ENCODE measurements at regions not wholly inside any gene's neighbourhood (a gene's known extent, or its start where the extent isn't known, plus 50 kb on each side); places are given as distances from the start of the nearest gene placed in this dataset.

DNA sequence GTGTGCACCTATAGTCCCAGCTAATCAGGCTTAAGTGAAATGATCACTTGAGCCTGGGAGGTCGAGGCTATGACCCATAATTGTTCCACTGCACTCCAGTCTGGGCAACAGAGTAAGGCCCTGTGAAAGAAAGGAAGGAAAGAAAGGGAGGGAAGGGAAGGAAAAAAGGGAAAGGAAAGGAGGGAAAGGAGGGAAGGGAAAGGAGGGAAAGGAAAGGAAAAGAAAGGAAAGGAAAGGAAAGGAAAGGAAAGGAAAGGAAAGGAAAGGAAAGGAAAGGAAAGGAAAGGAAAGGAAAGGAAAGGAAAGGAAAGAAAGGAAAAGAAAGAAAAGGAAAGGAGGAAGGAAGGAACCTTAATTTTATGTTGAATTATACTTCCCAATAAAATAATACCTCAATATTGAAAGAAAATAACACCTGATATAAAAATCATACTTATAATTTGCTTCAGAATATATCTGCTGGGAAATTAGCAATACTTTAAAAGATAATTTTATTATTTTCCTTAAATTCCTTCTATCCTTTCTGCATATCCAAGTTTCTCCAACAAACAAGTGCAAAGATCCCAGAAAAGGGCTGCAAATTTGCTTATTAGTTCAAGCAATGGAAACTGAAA lies 177.3 kb downstream of the KLF12 start:
- Histone ChIP-seq H3K27ac (no peak overlapping the region), H3K36me3 (no peaks in the 10 kb centered on the region), H3K4me1 (peaks cover 0 to 23% of the 10 kb centered on the region in 2 donors), H3K27me3 (no peaks in the 10 kb centered on the region), H3K4me3 (no peak overlapping the region), H3K9me3 (no peaks in the 10 kb centered on the region)
- DNase-seq (ENCODE audit: low spot score) = no peak
- TF ChIP-seq, protein P1, sequence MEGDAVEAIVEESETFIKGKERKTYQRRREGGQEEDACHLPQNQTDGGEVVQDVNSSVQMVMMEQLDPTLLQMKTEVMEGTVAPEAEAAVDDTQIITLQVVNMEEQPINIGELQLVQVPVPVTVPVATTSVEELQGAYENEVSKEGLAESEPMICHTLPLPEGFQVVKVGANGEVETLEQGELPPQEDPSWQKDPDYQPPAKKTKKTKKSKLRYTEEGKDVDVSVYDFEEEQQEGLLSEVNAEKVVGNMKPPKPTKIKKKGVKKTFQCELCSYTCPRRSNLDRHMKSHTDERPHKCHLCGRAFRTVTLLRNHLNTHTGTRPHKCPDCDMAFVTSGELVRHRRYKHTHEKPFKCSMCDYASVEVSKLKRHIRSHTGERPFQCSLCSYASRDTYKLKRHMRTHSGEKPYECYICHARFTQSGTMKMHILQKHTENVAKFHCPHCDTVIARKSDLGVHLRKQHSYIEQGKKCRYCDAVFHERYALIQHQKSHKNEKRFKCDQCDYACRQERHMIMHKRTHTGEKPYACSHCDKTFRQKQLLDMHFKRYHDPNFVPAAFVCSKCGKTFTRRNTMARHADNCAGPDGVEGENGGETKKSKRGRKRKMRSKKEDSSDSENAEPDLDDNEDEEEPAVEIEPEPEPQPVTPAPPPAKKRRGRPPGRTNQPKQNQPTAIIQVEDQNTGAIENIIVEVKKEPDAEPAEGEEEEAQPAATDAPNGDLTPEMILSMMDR (IDR thresholded peaks at IDR 0.05) = no peak

DNA sequence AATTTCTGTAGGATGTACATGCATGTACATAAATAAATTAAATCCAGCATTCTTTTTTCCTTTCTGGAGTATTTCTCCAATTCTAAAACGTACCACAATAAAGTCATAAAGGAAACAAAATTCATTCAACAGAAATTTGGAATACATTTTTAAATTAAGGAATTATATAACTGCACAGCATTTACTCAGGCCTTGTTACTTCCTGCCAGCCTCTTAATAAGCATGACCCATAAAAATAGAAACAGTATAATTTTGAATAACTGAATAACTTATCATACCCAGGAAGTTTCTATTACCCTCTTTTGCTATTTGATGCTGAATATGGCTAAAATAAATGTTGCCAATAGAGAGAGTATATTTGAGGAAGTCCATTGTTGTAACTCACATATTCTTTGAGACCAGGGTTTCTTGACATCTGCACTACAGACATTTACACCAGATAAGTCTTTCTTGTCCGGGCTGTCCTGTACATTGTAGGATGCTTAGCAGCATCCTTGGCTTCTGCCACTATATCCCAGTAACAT lies 178.2 kb downstream of the KLF12 start:
- Histone ChIP-seq H3K9me3 (no peaks in the 10 kb centered on the region), H3K4me3 (no peak overlapping the region), H3K36me3 (no peaks in the 10 kb centered on the region), H3K4me1 (peaks cover 0 to 23% of the 10 kb centered on the region in 2 donors), H3K27ac (no peak overlapping the region), H3K27me3 (no peaks in the 10 kb centered on the region)
- TF ChIP-seq, protein P1 (IDR thresholded peaks at IDR 0.05) = no peak
- no peak for DNase-seq (ENCODE audit: low spot score)

DNA sequence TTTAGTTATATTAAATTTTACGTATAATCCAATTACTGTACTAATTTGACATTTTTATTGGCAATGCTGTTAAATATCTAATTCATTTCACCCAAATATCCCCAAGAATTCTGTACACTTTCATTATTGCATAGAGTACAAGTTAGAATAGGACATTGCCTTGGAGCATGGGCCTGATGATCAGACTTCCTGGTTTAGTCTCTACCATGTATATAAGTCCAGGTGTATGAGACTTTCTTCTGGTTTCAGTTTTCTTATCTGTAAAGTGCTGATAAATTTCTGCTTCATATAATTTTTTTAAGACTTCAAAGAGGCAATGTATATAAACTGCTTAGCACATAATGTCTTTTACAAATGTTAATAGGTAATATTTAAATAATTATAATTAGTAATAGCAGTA lies 179.4 kb downstream of the KLF12 start:
- TF ChIP-seq, protein P1 (IDR thresholded peaks at IDR 0.05) = no peak
- Histone ChIP-seq H3K4me3 (no peak overlapping the region), H3K4me1 (peaks cover 0 to 16% of the 10 kb centered on the region in 2 donors), H3K9me3 (no peaks in the 10 kb centered on the region), H3K36me3 (no peaks in the 10 kb centered on the region), H3K27ac (no peak overlapping the region), H3K27me3 (no peaks in the 10 kb centered on the region)
- DNase-seq (ENCODE audit: low spot score) = no peak

DNA sequence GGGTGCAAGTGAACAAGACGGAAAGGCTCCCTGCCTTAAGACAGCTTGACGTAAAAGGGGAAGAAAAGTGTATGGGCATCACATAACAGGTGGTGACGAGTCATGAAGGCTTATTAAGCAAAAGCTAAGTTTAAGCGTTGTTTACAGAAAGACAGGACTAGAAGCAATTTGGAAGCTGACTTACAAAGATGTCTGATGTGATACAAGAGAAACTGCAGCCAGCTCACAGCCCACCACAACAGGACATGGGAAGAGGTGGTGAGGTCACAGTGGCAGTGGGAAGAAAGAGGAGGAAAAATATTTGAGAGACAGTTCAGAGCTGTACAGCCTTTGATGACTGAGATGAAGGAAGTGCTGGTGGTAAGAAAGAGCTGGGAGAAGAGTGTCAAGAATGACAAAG lies 181.6 kb downstream of the KLF12 start:
- Histone ChIP-seq H3K27me3 (no peaks in the 10 kb centered on the region), H3K4me1 (peaks cover 0 to 16% of the 10 kb centered on the region in 2 donors), H3K27ac (no peak overlapping the region), H3K4me3 (no peak overlapping the region), H3K9me3 (no peaks in the 10 kb centered on the region), H3K36me3 (no peaks in the 10 kb centered on the region)
- TF ChIP-seq, protein P1 (IDR thresholded peaks at IDR 0.05) = no peak
- DNase-seq (ENCODE audit: low spot score) = no peak

DNA sequence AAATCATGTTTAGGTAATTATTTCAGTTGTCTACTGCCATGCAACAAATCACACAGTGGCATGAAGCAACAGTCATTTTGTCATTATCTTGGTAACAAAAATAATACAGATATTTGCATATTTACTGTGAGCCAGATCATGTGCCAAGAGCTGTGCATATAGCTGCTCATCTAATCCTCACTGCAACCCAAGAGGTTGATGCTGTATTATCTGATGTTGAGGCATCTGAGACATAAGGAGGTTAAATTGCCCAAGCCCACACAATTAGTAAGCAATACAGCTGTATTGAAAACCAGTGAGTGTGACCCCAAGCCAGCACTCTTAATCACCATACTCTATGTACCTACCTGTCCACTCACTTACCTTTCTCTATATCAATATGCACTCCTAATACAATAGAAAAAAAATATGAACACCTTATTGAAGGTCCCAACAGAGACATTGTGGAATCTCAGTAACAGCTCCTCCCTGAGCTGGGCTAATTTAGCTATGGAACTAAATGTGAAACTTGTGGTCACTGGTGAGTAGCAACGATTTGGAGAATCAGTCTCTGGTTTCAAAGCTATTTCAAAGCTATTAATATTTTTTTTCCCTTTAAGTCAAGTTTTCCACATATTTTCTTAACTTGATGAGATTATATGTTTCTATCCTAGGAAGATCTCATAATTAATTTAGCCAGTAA lies 185.2 kb downstream of the KLF12 start:
- H3K4me1 ChIP-seq = peaks cover 0 to 11% of the 10 kb centered on the region in 2 donors
- no peaks in the 10 kb centered on the region for H3K9me3 ChIP-seq
- no peak overlapping the region for H3K4me3 ChIP-seq
- no peak overlapping the region for H3K27ac ChIP-seq
- no peak for DNase-seq (ENCODE audit: low spot score)
- no peaks in the 10 kb centered on the region for H3K36me3 ChIP-seq
- TF ChIP-seq, protein P1 (IDR thresholded peaks at IDR 0.05) = no peak
- H3K27me3 ChIP-seq = no peaks in the 10 kb centered on the region

All from right atrium auricular region (tissue), 2 donors.